ENCODE measurements at regions not wholly inside any gene's neighbourhood (a gene's known extent, or its start where the extent isn't known, plus 50 kb on each side); places are given as distances from the start of the nearest gene placed in this dataset.

- no peak for DNase-seq (ENCODE audit: low read depth)
- H3K4me3 ChIP-seq (ENCODE audit: low read depth, low read length), result no peak overlapping the region
- no peak for TF ChIP-seq CTCF (IDR thresholded peaks at IDR 0.05; ENCODE audit: insufficient read depth, low read depth, low read length)
- CTCF ChIA-PET, result no interaction called here
- POLR2A ChIA-PET, result no interaction called here
- no peaks in the 10 kb centered on the region for H3K36me3 ChIP-seq (ENCODE audit: control insufficient read depth, insufficient read depth, low read length)
- no peaks in the 10 kb centered on the region for H3K27me3 ChIP-seq (ENCODE audit: control insufficient read depth, insufficient read depth, low read length)
These were observed 264.6 kb upstream of the TGFBR2 start for GRCh38 chr3:30341851-30342250.

DNA sequence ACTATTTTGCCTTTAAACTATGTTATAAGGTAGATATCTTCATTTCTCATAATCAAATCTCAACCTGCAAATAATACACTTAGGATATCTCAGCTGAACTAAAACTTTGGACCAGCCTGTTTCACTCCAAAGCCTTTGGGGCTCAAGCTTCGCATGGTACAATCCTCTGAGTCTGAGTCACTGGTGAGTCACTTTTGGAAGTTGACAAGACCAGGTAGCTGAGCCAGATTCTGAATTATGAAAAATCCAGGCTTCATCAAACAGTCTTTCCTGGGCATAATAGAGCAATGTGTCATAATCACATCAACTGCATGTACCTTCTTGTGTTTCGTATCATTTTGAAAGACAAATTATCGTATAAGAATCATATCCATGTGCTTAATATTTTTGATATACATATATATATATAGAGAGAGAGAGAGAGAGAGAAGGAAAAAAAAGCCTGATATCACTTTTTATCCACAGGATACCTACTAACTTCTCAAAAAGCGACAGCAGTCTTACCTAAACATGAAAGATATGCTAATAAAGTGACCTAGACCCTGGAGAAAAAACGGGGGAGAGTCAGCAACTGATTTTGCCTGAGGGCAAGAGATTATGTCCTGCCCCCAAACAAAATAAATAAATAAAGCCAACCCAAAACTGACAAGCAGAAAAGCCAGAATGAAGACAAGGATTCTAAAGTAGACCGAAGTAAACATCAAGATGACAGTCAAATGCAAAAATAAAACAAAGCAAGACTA lies 263.9 kb upstream of the TGFBR2 start:
- no peaks in the 10 kb centered on the region for H3K27me3 ChIP-seq (ENCODE audit: control insufficient read depth, insufficient read depth, low read length)
- ChIA-PET POLR2A (interaction anchor here (0.5 kb wide), 1 partner anchor 26 kb away, joined by 4 read pairs; no protein-coding TSS in a partner anchor), CTCF (no interaction called here)
- no peak overlapping the region for H3K4me3 ChIP-seq (ENCODE audit: low read depth, low read length)
- no peak for TF ChIP-seq CTCF (IDR thresholded peaks at IDR 0.05; ENCODE audit: insufficient read depth, low read depth, low read length)
- H3K36me3 ChIP-seq (ENCODE audit: control insufficient read depth, insufficient read depth, low read length), result no peaks in the 10 kb centered on the region
- peak; percentile 61 for DNase-seq (ENCODE audit: low read depth)

GRCh38 chr3:30343067-30343831 lies 263.2 kb upstream of the TGFBR2 start:
- ChIA-PET POLR2A (no interaction called here), CTCF (no interaction called here)
- TF ChIP-seq CTCF (IDR thresholded peaks at IDR 0.05; ENCODE audit: insufficient read depth, low read depth, low read length), result no peak
- Histone ChIP-seq H3K36me3 (ENCODE audit: control insufficient read depth, insufficient read depth, low read length) (no peaks in the 10 kb centered on the region), H3K27me3 (ENCODE audit: control insufficient read depth, insufficient read depth, low read length) (no peaks in the 10 kb centered on the region), H3K4me3 (ENCODE audit: low read depth, low read length) (no peak overlapping the region)
- DNase-seq (ENCODE audit: low read depth), result no peak

- Histone ChIP-seq H3K36me3 (ENCODE audit: control insufficient read depth, insufficient read depth, low read length) (no peaks in the 10 kb centered on the region), H3K4me3 (ENCODE audit: low read depth, low read length) (no peak overlapping the region), H3K27me3 (ENCODE audit: control insufficient read depth, insufficient read depth, low read length) (no peaks in the 10 kb centered on the region)
- DNase-seq (ENCODE audit: low read depth), result no peak
- ChIA-PET CTCF (interaction anchor here (0.6 kb wide), 1 partner anchor 385 kb away, joined by 3 read pairs; no protein-coding TSS in a partner anchor), POLR2A (no interaction called here)
- TF ChIP-seq CTCF (IDR thresholded peaks at IDR 0.05; ENCODE audit: insufficient read depth, low read depth, low read length), result no peak
These were observed 262.5 kb upstream of the TGFBR2 start for GRCh38 chr3:30343861-30344260.

- CTCF ChIA-PET, result interaction anchor here (0.6 kb wide), 1 partner anchor 386 kb away, joined by 3 read pairs; no protein-coding TSS in a partner anchor
- DNase-seq (ENCODE audit: low read depth), result no peak
- H3K27me3 ChIP-seq (ENCODE audit: control insufficient read depth, insufficient read depth, low read length), result no peaks in the 10 kb centered on the region
- H3K36me3 ChIP-seq (ENCODE audit: control insufficient read depth, insufficient read depth, low read length), result no peaks in the 10 kb centered on the region
- no peak for TF ChIP-seq CTCF (IDR thresholded peaks at IDR 0.05; ENCODE audit: insufficient read depth, low read depth, low read length)
- POLR2A ChIA-PET, result no interaction called here
- H3K4me3 ChIP-seq (ENCODE audit: low read depth, low read length), result no peak overlapping the region
These were observed 262.1 kb upstream of the TGFBR2 start for GRCh38 chr3:30344288-30344687.
